RWPE1 (cell line): ENCODE measurements at regions not wholly inside any gene's neighbourhood (a gene's known extent, or its start where the extent isn't known, plus 50 kb on each side); places are given as distances from the start of the nearest gene placed in this dataset.

Source experiments
- CTCF ChIA-PET: fragments of 350-600 bp; sonication (Branson Sonifier 250); formaldehyde crosslinking; extraction: SDS; loops from one replicate; lab custom pipeline; 2021; lab: Yijun Ruan, JAX
- POLR2A ChIA-PET: fragments of 400-600 bp; formaldehyde crosslinking; extraction: SDS; loops from one replicate; lab custom pipeline; 2020; ENCODE audit warnings: antibody characterized with exemption; ENCODE audit not compliant: low non-redundant PET; lab: Yijun Ruan, JAX
- DNase-seq: peaks from one replicate; pipeline ENCODE4 v3.0.0; 2012; ENCODE audit warnings: low spot score
- H3K27ac ChIP-seq: fragments of 450-650 bp; 2 replicates; pipeline ENCODE4 v1.5.1; 2017
- TF ChIP-seq, protein P1 (sequence below): fragments of 450-650 bp; conservative IDR thresholded peaks from 2 replicates; pipeline ENCODE4 v1.5.1; 2017; ENCODE audit warnings: low read depth, mild to moderate bottlenecking

DNA sequence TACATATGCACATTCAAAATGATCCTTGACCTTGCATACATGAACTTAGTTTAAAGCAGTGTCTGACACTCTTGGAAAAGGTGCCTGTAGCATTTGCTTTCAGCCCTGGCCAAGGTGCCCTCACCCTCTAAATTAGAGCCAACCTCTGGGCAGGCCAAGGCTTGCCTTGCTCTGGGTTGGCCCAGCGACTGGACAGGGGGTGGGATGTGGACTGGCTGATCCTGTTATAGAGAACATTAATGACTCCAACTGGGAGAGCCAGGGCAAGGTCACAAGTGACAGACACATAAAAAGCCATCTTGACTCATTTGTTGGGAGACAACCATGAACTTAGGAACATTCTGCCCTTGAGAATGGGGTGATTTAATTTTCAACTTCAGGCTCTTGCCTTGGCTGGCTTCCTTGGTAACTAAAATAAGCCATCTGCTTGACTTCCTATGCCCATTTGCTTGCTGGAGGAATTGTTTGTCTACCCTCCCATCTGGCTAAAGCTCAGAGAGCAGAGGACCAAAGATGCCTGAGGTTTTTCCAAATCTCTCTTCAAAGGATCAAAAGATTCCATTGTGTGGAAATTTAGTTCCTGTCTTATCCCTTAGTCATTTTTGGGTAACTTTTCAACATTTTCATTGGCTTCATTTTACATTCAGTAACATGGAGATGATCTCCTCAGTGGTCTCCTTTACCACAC is 403.7 kb downstream of the SOX2 start:
- ChIA-PET POLR2A (no interaction called here), CTCF (no interaction called here)
- DNase-seq, result no peak
- TF ChIP-seq, protein P1, sequence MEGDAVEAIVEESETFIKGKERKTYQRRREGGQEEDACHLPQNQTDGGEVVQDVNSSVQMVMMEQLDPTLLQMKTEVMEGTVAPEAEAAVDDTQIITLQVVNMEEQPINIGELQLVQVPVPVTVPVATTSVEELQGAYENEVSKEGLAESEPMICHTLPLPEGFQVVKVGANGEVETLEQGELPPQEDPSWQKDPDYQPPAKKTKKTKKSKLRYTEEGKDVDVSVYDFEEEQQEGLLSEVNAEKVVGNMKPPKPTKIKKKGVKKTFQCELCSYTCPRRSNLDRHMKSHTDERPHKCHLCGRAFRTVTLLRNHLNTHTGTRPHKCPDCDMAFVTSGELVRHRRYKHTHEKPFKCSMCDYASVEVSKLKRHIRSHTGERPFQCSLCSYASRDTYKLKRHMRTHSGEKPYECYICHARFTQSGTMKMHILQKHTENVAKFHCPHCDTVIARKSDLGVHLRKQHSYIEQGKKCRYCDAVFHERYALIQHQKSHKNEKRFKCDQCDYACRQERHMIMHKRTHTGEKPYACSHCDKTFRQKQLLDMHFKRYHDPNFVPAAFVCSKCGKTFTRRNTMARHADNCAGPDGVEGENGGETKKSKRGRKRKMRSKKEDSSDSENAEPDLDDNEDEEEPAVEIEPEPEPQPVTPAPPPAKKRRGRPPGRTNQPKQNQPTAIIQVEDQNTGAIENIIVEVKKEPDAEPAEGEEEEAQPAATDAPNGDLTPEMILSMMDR, result no peak
- H3K27ac ChIP-seq, result no peak overlapping the region

DNA sequence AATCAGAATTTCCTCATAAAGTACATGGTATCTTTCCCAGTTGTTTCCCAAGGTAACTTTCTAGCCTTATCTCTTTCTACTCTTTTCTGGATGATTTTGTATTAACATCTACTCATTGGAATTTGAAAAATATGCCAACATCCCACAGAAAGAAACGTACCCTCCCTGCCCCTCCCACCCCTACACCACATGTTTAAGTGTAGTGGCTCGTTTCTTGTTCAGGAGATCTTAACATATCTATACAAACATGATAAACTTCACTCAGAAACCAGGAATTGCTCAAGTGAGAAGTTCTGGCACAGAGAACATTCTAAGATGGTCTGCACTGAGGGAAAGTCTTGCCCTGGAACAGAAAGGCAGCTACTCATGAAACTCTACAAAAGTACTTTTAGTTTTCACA is 404.7 kb downstream of the SOX2 start:
- POLR2A ChIA-PET, result no interaction called here

DNA sequence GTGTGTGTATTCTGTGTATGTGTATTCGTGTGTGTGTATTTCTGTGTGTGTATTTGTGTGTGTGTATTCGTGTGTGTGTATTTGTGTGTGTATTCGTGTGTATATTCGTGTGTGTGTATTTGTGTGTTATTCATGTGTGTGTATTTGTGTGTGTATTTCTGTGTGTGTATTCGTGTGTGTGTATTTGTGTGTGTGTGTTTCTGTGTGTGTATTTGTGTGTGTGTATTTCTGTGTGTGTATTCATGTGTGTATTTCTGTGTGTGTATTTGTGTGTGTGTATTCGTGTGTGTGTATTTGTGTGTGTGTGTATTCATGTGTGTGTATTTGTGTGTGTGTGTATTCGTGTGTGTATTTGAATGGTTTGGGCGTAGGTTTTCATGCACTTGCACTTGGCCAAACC is 405.4 kb downstream of the SOX2 start:
- ChIA-PET CTCF (no interaction called here), POLR2A (no interaction called here)
- no peak for DNase-seq
- H3K27ac ChIP-seq, result no peak overlapping the region
- TF ChIP-seq, protein P1, result no peak

More for the DNA sequence above, 404.7 kb downstream of the SOX2 start:
- CTCF ChIA-PET, result no interaction called here
- TF ChIP-seq, protein P1, result no peak
- DNase-seq, result no peak
- H3K27ac ChIP-seq, result no peak overlapping the region

DNA sequence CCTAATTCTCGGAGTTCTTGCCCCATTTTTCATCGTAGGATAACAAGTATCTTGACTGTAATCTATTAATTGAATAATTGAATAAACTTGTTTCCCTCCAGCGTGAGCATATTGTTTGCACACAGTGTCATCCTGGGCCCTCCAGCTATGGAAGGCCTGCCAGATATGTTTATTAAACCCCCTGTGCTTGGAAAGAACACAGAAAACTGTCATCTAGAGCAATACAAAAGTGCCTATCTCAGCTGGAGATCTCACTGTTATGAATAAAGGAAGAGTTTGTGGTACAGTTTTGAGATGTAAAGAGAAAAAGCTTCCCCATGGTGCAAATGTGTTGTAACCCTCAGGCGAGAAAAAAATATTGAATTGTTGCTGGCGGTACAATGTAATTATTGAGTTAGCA is 405.9 kb downstream of the SOX2 start:
- CTCF ChIA-PET, result no interaction called here
- no peak overlapping the region for H3K27ac ChIP-seq
- TF ChIP-seq, protein P1, result no peak
- DNase-seq, result no peak
- POLR2A ChIA-PET, result no interaction called here

DNA sequence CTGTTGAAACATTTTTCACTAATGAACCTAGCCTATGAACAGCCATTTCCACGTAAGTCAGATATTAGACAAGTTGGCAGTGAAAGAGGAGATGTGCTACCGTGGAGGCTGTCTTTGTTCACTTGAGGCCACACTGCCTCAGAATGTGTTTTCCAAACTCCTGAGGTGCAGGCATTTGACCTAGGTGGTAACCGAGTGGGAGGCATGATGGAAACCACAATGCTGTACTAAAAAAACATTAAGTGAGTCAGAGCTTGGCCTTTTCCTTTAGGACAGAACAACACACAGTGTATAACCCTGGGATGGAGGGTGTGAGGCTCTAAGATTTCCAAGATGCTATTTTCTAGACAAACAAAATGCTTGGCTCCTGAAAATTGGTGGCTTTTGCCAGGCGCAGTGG is 406.3 kb downstream of the SOX2 start:
- DNase-seq, result peak; percentile 17
- CTCF ChIA-PET, result no interaction called here
- no peak overlapping the region for H3K27ac ChIP-seq
- POLR2A ChIA-PET, result no interaction called here
- TF ChIP-seq, protein P1, result no peak

DNA sequence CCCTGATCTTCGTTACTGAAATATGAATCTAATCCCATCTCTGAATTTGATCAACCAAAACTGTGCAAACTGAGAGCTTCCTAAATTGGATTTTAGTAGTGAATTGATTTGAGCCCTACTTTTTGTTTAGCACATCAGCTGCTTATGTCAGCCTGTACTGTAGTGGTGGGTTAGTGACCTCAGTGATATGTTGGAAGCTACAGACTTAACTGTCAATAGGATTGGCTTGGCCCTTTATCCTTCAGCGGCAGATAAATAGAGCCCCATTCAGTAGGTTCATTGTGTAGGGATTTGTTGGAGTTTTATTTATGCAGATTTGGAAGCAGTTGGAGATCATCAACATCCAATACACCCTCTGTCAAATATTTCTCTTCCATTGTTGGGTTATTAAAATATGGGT is 409.7 kb downstream of the SOX2 start:
- TF ChIP-seq, protein P1, result no peak
- ChIA-PET POLR2A (no interaction called here), CTCF (no interaction called here)
- no peak overlapping the region for H3K27ac ChIP-seq
- DNase-seq, result no peak
